HG03175 (cell line): ENCODE measurements at regions not wholly inside any gene's neighbourhood (a gene's known extent, or its start where the extent isn't known, plus 50 kb on each side); places are given as distances from the start of the nearest gene placed in this dataset.
"Not testable (repeated sequence)": the region's sequence is repeated elsewhere in the genome, so short reads cannot be mapped to it uniquely, and the experiment has no call there.

Source experiments
- ATAC-seq: cut with Tn5 transposase; IDR thresholded peaks from one replicate; pipeline ENCODE4 v1.9.1; 2021; ENCODE audit warnings: mild to moderate bottlenecking, moderate library complexity; ENCODE audit not compliant: unreplicated experiment

DNA sequence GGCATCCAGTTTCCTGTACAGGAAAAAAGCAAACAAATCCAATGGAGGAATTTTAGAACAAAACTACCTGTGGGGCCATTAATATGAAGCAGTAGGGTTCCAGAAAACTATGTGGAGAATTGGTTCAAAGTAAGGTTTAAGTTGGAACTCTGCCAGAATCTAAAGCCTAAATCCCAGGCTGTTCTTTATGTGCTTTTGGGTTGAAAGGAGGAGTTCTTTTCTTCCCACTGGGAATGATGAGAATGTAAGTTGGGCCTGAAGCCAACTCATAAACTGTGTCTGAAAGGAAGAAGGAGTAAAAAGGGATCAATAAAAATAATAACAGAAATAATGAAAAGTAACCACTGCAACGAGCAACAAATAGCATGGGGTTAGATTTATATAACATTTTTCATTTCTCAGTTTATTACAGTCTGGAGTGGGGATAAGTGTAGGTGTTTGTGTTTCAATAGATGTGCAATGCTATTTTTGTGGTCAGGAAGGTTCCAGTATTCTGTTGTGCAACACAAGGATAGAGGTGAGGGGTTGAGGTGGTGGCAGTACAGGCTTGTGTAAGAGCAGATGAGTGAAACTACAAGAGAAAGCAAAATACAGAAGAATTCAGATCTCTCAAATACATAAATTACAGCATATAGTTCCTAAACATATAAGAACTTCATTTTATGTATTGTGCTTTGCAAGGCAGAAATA, 373.6 kb downstream of the EMP1 start:
- no peak for ATAC-seq

DNA sequence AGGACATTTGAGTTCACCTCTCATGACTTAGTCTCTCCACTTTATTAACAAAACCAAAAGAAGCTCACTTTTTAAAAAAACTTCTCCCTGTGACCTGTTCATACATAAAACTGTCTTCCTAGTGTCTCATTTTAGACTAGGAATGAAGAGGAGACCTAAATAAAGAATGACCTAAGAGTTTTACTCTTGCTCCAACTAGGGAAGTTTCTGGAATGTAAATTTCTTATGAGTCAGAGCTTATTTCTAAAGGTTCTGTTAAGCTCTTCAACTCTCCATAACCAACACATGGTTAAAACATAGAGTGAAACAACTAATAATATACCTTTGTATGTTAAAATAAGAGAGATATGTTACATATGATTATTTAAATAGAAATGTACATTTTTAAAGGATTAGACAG, 369.8 kb downstream of the EMP1 start:
- no peak for ATAC-seq

DNA sequence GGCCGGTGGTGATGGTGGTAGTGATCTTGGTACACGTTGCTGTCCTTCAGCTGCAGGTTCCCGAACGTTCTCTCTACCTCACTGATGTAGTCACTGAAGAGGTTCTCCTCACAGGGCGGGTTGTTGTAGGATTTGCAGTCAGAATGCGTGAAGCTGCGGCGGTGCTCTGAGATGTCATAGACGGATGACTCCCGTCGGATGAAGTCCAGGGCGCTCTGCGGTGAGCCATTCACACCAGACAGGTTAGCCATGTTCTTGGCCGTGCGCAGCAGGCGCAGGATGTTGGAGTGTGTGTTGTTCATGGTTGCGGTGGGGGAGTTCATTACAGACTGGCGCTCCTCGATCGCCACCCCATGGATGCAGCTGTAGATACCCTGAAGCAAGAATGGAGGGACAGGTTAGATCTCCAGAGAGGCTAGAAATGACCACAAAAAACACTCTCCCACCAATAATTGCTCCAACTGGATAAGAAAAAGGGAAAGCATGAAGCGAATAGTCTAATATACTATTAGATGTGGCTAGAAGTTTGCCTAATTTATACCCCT, 367.8 kb downstream of the EMP1 start:
- no peak for ATAC-seq

DNA sequence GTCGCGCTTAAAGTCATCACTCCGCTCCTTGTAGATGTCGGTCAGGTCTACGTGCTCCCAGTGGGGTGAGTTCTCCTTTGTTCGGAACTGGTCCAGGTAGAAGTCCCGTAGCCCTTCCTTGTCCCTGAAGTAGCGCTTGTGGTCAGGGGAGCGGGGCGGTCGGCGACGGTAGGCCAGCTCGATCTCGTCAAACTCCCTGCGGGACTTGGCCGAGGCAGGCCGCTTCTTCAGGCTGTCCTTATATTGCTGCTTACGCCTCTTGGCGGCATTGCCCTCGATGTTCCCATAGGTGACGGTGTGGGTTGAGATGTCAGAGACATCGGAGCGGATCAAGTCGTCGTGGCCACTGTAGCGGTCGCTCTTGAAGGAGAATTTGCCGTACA, 367.2 kb downstream of the EMP1 start:
- ATAC-seq = no peak

DNA sequence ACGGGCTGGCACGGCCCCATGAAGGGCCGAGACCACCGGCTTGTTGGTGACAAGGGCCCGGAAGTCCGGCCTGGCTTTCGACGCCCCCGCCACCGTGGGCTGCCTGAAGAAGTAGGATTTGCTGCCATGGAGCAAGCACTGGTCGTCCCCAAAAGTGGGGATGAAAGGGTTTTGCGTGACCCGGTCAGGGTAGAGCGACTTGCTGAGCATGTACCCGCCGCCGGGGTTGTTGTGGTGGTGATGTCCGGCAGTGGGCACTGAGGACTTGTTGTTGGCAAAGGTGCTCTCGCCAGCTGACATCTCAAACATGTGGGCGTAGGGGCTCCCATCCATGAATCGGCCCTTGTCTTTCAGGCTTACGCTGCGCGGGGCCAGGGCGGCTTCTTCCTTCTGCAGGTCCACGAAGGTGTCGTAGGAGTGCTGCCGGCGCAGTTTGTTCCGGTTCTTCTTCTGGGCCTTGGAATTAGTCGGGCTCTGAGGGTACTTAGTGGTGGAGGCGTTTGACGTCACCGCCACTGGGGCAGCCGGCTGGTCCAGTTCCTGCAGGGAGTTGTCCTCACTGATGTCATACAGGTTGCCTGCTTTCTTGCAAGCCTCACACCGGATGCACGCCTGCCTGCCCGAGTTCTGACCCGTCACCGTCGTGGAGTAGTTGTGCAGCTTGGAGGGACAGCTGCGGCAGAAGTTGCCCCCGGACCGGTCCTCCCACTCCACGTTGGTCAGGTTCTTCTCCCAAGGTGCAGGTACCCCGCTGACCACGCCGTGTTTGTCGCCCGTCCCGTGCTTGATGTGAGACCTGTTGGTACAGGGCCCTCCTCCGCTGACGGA, 366.6 kb downstream of the EMP1 start:
- ATAC-seq = no peak

DNA sequence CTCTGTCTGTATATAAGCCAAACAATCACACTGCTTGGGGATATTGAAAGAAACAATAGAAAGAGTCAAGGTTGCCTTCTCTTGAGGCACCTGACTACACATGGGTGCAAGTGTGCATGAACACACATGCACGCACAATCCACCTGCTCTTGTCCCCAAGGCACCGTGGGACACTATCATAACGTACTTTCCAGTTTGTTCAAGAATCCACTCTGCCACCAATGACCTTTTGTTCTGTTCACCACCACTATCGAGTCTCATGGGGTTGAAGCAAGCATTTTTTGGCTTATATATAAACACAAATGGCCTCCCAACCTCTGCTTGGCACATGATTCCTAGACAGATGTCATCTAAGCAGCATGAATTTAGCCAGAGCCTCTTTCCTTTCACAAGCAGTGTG, 365.4 kb downstream of the EMP1 start:
- no peak for ATAC-seq

DNA sequence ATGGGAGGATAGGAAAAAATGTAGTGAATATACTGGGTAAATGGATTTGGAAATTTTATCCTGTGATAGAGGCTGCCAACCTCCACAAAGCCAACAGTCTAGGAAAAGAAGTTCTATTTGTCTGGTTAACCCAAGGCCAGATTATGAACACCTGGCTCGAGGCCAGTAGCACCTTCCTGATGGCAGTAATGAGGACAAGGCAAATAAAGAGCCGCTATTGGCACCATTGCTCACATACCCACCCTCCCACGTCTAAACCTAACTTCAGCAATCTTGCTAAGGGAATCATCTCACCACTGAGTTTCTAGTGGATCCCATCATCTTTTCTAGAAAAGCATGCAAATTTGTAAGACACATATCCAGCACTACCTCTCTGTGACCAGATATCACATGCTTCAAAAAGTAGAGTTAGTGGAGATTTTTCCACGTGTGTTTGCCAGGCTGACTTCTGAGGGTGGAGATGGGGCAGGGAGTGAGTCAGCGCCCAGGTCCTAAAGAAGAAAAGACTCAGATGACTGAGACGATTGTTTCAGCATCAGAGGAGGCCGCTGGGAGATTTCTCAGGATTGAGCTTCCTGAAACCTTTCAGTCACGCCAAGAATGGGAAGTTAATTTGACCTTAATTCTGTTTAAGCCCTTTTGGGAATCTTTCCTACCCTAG, 362.9 kb downstream of the EMP1 start:
- ATAC-seq = no peak

DNA sequence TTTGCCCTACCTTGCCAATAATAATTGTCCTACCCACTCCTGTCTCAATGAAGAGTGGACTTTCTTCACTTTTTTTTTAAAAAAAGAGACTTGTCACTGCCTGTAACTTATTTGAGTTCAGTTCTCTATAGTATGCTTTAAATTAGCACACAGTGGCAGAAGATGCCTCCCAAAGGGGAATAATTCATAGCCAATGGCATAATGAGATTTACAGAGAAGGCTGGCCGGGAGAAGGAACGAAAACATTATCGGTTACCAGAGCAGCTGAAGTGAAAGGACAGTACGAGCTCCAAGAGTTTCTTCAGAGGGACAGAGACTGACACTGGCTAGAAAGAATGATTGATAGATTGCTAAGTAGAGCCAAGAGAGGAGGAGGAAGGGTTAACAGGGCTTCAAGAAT, 356.3 kb downstream of the EMP1 start:
- ATAC-seq = no peak

DNA sequence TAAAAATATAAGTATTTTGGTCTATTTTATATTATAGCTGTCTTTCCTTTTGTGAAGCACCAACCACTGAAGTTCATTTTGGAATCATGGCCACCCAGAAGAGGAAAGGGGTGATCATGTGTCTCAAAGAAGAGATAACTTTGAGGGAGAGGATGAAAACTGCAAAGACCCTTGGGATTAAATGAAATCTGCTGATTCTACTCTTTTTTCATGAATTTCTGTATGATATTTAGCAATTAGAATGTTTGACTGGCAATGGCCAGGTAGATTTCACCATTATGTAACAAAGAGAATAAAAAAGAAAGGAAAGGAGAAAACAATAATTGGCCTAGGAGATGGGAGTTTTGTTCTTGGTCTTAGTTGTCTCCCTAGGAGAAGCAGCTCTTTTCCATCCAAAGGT, 350.8 kb downstream of the EMP1 start:
- ATAC-seq = no peak

DNA sequence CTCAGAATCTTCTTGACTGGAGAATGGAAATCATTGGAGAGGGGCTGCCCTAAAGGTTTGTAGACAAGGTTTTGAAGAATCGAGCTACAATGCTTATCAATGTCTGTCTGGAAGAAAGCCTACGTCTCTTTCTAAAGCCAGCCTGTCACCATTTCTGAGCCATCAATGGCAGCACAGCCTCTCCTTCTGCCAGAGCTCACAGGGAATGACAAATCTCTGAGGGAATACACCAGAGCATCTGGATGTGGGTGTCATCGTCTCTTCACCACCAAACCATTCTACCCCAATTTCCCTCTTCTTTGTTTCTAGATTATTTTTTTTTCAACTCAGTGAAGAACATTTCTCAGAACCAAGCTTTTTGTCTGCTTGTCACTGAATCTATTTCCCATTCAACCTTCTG, 349.7 kb downstream of the EMP1 start:
- no peak for ATAC-seq

DNA sequence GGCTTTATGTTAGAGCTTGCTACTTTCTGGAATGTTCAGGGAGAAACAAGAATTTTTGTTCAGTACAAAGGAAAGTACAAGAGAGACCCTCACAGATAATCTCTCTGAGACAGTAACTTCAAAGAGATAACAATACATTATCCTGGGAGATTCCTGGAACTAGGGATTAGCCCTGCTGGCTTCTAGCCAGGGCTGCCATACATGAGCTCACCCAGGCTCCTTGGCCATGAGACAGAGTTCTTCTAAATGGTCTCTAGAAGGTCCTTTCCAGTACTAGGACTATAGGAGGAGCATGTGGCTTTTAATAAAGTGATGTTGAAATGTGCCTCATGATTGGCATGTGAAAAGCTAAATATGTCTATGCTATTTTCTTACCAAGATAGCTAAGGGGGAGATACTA, 342.5 kb downstream of the EMP1 start:
- no peak for ATAC-seq

DNA sequence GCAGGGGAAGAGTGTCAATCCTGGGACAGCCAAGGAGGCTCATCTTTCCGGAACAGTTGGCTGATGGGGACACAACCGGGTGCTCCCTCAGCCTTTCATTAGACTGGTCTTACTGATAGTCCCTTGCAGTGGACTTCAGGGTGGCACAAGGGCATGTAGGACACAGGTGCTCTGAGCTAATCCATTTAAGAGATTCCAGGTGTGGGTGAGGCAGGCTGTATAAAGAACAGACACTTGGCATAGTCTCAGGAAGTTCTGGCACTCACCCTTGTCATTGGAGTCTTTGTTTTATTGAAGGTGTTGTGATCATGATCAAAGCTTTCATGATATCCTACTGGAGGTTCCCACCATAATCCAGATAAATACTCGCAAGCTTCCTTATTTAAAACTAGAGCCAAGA, 341.6 kb downstream of the EMP1 start:
- ATAC-seq = no peak

DNA sequence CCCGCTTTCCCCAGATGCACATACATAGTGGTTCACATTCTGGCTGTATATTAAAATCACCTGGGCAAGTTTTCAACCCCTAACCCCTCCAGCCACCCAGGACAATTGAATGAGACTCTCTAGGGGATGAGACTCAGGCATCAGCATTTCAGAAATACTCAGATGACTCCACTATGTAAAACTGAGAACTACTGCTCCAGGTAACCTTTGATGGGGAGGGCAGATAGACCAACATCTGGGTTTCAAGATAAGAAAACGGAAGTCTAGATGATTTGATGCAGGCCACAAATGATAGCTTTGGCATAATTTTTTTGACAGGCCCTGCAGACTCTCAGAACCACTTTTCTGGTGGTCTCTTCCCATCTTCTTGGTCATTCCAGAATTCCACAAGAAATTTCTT, 341.1 kb downstream of the EMP1 start:
- ATAC-seq = no peak

DNA sequence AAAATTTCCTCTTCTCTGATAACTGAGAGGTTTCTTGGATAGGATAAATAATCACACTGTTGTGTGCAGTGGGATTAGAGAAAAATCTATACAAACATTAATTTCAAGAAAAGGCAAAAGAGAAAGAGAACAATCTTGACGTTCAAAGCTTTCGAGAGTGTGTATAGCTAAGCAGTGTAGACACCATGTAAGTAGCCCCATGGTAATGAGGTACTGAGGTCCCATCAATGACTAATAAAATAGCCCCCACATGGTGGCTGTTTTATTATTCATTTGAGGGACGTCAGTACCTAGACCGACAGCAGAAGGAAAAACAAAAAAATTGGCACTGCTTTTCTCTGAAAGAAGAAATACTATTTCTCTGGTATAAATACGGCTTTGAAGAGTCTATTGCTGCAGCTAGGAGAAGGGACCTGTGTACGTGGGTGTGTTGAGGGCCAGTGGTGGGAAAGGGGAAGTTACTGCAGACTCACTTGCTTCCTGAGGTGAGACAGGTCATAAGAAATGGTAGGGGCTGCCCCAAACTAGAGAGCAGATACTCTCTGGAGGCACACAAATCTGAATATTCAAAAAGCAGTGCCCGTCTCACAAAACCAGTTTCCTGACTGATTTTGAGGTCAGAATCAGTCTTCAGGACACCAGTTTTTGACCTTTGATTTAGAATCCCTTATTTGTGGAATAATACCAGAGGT, 339.8 kb downstream of the EMP1 start:
- ATAC-seq = peak; percentile 91

DNA sequence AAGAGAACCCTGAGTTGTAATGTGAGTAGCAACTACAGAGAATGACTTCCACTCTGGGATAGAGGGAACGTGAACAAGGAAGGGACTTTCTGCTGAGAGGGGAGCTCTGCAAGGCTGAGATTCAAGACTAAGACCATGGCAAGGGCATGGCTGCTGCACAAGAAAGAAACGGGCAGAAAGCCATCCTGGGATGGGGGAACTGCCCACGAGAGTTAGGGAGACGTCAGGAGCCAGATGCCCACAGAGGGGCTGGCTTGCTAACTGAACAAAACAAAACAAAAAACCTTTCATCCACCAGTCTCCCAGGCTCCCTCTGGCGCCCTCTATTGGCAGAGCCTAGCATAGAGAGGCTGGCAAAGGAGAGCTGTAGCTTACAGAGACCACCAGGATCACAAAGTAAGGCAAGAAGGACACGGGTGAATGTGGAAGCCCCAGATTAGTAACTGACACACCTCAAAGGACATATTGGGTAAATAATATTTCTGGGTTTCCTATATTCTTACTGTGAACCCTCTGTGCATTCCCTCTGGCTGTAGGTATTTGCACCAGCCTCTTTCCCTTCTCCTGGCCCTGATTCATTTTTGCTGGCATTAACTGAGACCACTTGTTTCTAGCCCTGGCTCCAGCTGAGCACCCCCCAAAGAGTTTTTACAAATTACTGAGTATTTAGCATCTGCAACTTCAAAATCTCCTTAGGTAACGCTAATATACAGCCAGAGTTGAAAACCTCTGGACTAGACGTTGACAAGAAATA, 338.3 kb downstream of the EMP1 start:
- no peak for ATAC-seq

DNA sequence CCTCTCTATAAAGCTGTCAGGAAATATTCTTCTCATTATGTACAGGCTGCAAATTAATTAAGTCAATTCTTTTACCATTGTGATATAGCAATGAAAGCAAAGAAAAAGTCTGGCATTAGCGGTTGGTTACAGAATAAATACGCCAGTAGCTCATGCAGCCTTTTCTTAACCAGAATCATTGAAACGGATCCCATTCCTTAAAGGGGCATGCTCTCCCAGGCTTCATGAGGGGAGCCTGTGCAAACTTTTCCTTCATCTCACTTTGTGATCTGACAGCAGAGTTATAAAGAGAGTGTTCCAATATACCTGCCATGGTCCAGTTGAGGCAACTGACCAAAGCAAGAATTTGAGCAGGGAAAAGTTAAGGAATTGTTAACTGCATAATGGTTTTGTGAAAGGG, 337.7 kb downstream of the EMP1 start:
- no peak for ATAC-seq

DNA sequence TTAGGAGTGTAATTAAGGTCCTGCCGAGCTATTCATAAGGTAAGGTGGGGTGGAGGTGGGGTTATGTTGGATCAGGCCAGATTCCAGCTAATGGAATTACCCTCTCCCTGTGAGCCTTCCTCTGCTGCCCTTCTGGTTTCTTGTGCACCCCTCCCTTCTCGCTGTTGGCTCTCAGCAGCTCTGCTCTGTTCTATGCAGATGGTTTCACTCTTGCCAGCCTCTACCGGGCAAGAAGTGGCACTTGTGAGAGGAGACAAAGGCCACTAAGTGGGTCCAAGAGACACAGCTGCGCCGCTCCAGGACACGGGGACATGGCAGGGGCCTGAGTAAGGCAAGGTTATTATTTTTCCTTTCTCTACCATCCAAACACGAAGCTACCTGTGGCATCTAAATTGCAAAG, 334.4 kb downstream of the EMP1 start:
- ATAC-seq = no peak

DNA sequence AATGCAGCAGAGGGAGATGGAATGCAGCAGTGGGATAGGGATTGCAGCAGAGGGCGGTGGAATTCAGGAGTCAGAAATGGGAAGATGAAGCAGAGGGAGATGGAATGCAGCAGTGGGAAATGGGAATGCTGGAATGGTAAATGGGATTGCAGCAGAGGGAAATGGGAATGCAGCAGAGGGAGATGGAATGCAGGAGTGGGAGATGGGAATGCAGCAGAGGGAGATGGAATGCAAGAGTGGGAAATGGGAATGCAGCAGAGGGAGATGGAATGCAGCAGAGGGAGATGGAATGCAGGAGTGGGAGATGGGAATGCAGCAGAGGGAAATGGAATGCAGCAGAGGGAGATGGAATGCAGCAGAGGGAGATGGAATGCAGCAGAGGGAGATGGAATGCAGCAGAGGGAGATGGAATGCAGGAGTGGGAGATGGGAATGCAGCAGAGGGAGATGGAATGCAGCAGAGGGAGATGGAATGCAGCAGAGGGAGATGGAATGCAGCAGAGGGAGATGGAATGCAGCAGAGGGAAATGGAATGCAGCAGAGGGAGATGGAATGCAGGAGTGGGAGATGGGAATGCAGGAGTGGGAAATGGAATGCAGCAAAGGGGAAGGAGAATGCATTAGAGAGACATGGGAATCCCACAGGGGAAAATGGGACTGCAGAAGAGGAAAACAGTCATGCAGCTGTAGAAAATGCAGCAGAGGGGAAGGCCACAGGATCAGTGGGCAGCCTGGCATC, 329.8 kb downstream of the EMP1 start:
- not testable (repeated sequence) for ATAC-seq

DNA sequence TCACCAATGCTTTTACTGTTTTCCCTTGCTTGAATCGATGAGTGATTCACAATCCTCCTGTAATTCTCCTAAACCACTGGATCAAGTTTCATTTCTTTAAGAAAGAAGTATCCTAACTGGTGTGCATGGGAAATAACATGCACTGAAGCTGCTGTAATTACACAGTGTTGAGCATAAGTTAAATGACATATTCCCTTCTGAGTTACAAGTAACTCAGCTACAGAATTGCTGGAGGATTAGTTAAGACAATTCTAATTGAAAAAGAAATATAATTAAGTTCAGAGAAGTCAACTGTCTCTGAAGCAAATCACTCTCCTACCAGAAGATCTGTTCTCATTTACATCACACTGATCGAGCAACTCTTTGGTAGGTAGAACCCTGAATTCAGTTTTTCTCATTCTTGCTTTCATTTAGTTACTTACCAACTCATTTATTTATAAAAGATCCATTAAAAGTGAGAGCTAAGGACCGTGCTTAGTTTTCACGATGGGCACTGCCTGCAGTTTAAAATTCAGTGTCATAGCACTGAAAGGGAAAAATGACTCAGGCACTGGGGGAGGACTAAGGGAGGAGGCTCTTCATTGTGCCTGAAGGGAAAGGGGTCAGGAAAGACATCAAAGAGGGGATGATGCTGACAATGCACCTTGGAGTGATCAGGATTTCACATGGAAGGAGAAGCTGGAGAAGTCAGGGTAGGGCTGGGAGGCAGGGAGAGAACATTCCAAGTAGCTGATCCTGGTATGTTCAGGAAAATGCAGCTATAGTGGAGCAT, 327.2 kb downstream of the EMP1 start:
- no peak for ATAC-seq
